GM06990 (cell line): ENCODE measurements at regions not wholly inside any gene's neighbourhood (a gene's known extent, or its start where the extent isn't known, plus 50 kb on each side); places are given as distances from the start of the nearest gene placed in this dataset.

ENCODE experiments used
- DNase-seq: peaks from one replicate; pipeline ENCODE4 v3.0.0-alpha.2; 2011; ENCODE audit not compliant: insufficient read length; ENCODE audit errors: extremely low read depth
- H3K27me3 ChIP-seq: replicated peaks from 2 replicates; pipeline ENCODE4 v1.6.0; 2011; ENCODE audit warnings: low read length; ENCODE audit not compliant: control insufficient read depth, insufficient read depth
- H3K36me3 ChIP-seq: 2 replicates; pipeline ENCODE4 v1.5.1; 2011; ENCODE audit warnings: low read length; ENCODE audit not compliant: control insufficient read depth, insufficient read depth
- H3K4me3 ChIP-seq: replicated peaks from 2 replicates; pipeline ENCODE4 v1.5.1; 2011; ENCODE audit warnings: low read depth, mild to moderate bottlenecking, control low read depth, low read length
- CTCF ChIP-seq: IDR thresholded peaks from 2 replicates; pipeline ENCODE4 v1.5.1; 2011; ENCODE audit warnings: low read length, control low read depth, mild to moderate bottlenecking, inconsistent platforms; ENCODE audit not compliant: insufficient read depth, poor library complexity, severe bottlenecking

GRCh38 chr6:113340371-113340770 lies 516.8 kb upstream of the MARCKS start:
- TF ChIP-seq CTCF, result no peak
- Histone ChIP-seq H3K27me3 (no peaks in the 10 kb centered on the region), H3K4me3 (no peak overlapping the region), H3K36me3 (no peaks in the 10 kb centered on the region)
- peak; percentile 6 for DNase-seq

- TF ChIP-seq CTCF, result no peak
- Histone ChIP-seq H3K4me3 (no peak overlapping the region), H3K36me3 (no peaks in the 10 kb centered on the region), H3K27me3 (no peaks in the 10 kb centered on the region)
- DNase-seq, result no peak
Measured at GRCh38 chr6:113343940-113344339, 513.2 kb upstream of the MARCKS start.

- no peak for TF ChIP-seq CTCF
- Histone ChIP-seq H3K36me3 (no peaks in the 10 kb centered on the region), H3K4me3 (no peak overlapping the region), H3K27me3 (no peaks in the 10 kb centered on the region)
- DNase-seq, result no peak
Measured at GRCh38 chr6:113344969-113345368, 512.2 kb upstream of the MARCKS start.

- H3K36me3 ChIP-seq, result no peaks in the 10 kb centered on the region
- no peak for TF ChIP-seq CTCF
- DNase-seq, result no peak
- H3K4me3 ChIP-seq, result no peak overlapping the region
- no peaks in the 10 kb centered on the region for H3K27me3 ChIP-seq
Measured at GRCh38 chr6:113347436-113347835, 509.7 kb upstream of the MARCKS start.

- Histone ChIP-seq H3K36me3 (no peaks in the 10 kb centered on the region), H3K27me3 (no peaks in the 10 kb centered on the region), H3K4me3 (no peak overlapping the region)
- DNase-seq, result no peak
- no peak for TF ChIP-seq CTCF
Measured at GRCh38 chr6:113350461-113350860, 506.7 kb upstream of the MARCKS start.

- no peak overlapping the region for H3K4me3 ChIP-seq
- TF ChIP-seq CTCF, result no peak
- H3K27me3 ChIP-seq, result no peaks in the 10 kb centered on the region
- H3K36me3 ChIP-seq, result no peaks in the 10 kb centered on the region
- no peak for DNase-seq
Measured at GRCh38 chr6:113351173-113351834, 505.8 kb upstream of the MARCKS start.
